H9 (cell line): ENCODE measurements at regions not wholly inside any gene's neighbourhood (a gene's known extent, or its start where the extent isn't known, plus 50 kb on each side); places are given as distances from the start of the nearest gene placed in this dataset.

Source experiments
- DNase-seq: peaks from one replicate; pipeline ENCODE4 v3.0.0-alpha.2; 2017
- H2AFZ ChIP-seq: one replicate; pipeline ENCODE4 v1.6.1; 2013; ENCODE audit warnings: mild to moderate bottlenecking, low read length, control low read depth, moderate library complexity
- H2AK5ac ChIP-seq: 2 replicates; pipeline ENCODE4 v1.6.1; 2013; ENCODE audit warnings: low read length, control low read depth, mixed read lengths; ENCODE audit not compliant: insufficient read length
- H2BK120ac ChIP-seq: one replicate; pipeline ENCODE4 v1.6.1; 2013; ENCODE audit warnings: low read depth, mild to moderate bottlenecking, low read length, control low read depth, inconsistent platforms; ENCODE audit not compliant: poor library complexity, severe bottlenecking
- H2BK12ac ChIP-seq: 2 replicates; pipeline ENCODE4 v1.6.1; 2013; ENCODE audit warnings: low read length, control low read depth, mixed read lengths, low read depth; ENCODE audit not compliant: insufficient read length
- H2BK15ac ChIP-seq: 2 replicates; pipeline ENCODE4 v1.6.1; 2013; ENCODE audit warnings: low read depth, low read length, control low read depth
- H2BK20ac ChIP-seq: one replicate; pipeline ENCODE4 v1.6.1; 2013; ENCODE audit warnings: low read depth, mild to moderate bottlenecking, low read length, control low read depth, inconsistent platforms; ENCODE audit not compliant: poor library complexity, severe bottlenecking
- H2BK5ac ChIP-seq: 2 replicates; pipeline ENCODE4 v1.6.1; 2013; ENCODE audit warnings: low read length, control low read depth, mixed read lengths; ENCODE audit not compliant: insufficient read length
- H3K14ac ChIP-seq: 2 replicates; pipeline ENCODE4 v1.6.1; 2013; ENCODE audit warnings: low read length, control low read depth; ENCODE audit not compliant: insufficient read depth
- H3K18ac ChIP-seq: 2 replicates; pipeline ENCODE4 v1.6.1; 2013; ENCODE audit warnings: low read depth, mild to moderate bottlenecking, mixed read lengths, low read length, control low read depth; ENCODE audit not compliant: insufficient read length
- H3K23ac ChIP-seq: 2 replicates; pipeline ENCODE4 v1.6.1; 2013; ENCODE audit warnings: low read length, control low read depth, mixed read lengths, low read depth; ENCODE audit not compliant: insufficient read length
- H3K23me2 ChIP-seq: 2 replicates; pipeline ENCODE4 v1.6.1; 2013; ENCODE audit warnings: low read depth, mild to moderate bottlenecking, mixed read lengths, low read length, control low read depth; ENCODE audit not compliant: insufficient read length, poor library complexity, severe bottlenecking
- H3K27ac ChIP-seq: 2 replicates; pipeline ENCODE4 v1.5.1; 2013; ENCODE audit warnings: low read length, control low read depth, mixed read lengths, low read depth; ENCODE audit not compliant: insufficient read length
- H3K27me3 ChIP-seq: 2 replicates; pipeline ENCODE4 v1.6.1; 2013; ENCODE audit warnings: low read length, control low read depth, inconsistent platforms; ENCODE audit not compliant: insufficient read depth
- H3K4ac ChIP-seq: 2 replicates; pipeline ENCODE4 v1.6.1; 2013; ENCODE audit warnings: low read depth, mild to moderate bottlenecking, control low read depth, inconsistent platforms, low read length, moderate library complexity
- H3K4me1 ChIP-seq: 2 replicates; pipeline ENCODE4 v1.6.1; 2013; ENCODE audit warnings: low read length, control low read depth, inconsistent platforms; ENCODE audit not compliant: insufficient read depth
- H3K4me2 ChIP-seq: 2 replicates; pipeline ENCODE4 v1.6.1; 2013; ENCODE audit warnings: low read length, control low read depth, mixed read lengths; ENCODE audit not compliant: insufficient read length, insufficient read depth
- H3K56ac ChIP-seq: 2 replicates; pipeline ENCODE4 v1.6.1; 2013; ENCODE audit warnings: low read depth, mild to moderate bottlenecking, mixed read lengths, low read length, control low read depth; ENCODE audit not compliant: insufficient read length
- H3K79me1 ChIP-seq: 2 replicates; pipeline ENCODE4 v1.6.1; 2013; ENCODE audit warnings: low read depth, mild to moderate bottlenecking, moderate library complexity, low read length, control low read depth, inconsistent platforms; ENCODE audit not compliant: insufficient read depth, poor library complexity, severe bottlenecking
- H3K79me2 ChIP-seq: 2 replicates; pipeline ENCODE4 v1.6.1; 2013; ENCODE audit warnings: low read length, control low read depth, inconsistent platforms; ENCODE audit not compliant: insufficient read depth
- H3K9ac ChIP-seq: 2 replicates; pipeline ENCODE4 v1.6.1; 2013; ENCODE audit warnings: low read length, control low read depth, mixed read lengths; ENCODE audit not compliant: insufficient read length; ENCODE audit errors: extremely low read depth
- H3K9me3 ChIP-seq: one replicate; pipeline ENCODE4 v1.6.1; 2013; ENCODE audit warnings: low read depth, low read length, inconsistent platforms; ENCODE audit not compliant: control insufficient read depth
- H3T11ph ChIP-seq: one replicate; pipeline ENCODE4 v1.6.1; 2013; ENCODE audit warnings: mild to moderate bottlenecking, low read length, control low read depth, inconsistent platforms
- H4K20me1 ChIP-seq: one replicate; pipeline ENCODE4 v1.6.1; 2013; ENCODE audit not compliant: control insufficient read depth, insufficient read length, insufficient read depth
- H4K5ac ChIP-seq: 2 replicates; pipeline ENCODE4 v1.6.1; 2013; ENCODE audit warnings: low read depth, mild to moderate bottlenecking, mixed read lengths, low read length, control low read depth; ENCODE audit not compliant: insufficient read length
- H4K8ac ChIP-seq: replicated peaks from 2 replicates; pipeline ENCODE4 v1.6.1; 2013; ENCODE audit warnings: low read length, control low read depth, mixed read lengths, low read depth; ENCODE audit not compliant: insufficient read length
- H4K91ac ChIP-seq: 2 replicates; pipeline ENCODE4 v1.6.1; 2013; ENCODE audit warnings: low read depth, mild to moderate bottlenecking, moderate library complexity, mixed read lengths, low read length, control low read depth; ENCODE audit not compliant: insufficient read length
- H3K27ac Mint-ChIP-seq, 3 experiments: 2 replicates in 2 of 3; 3 replicates in 1 of 3; pipeline ENCODE4 v1.8.0; 2020 to 2021; ENCODE audit warnings: mixed read lengths in 3 of 3, mild to moderate bottlenecking in 1 of 3, moderate library complexity in 1 of 3
- H3K27me3 Mint-ChIP-seq: 2 replicates; pipeline ENCODE4 v1.8.0; 2021; ENCODE audit warnings: low read depth, mild to moderate bottlenecking, moderate library complexity, mixed read lengths
- H3K36me3 Mint-ChIP-seq, 3 experiments: 2 replicates in 2 of 3; 3 replicates in 1 of 3; pipeline ENCODE4 v1.8.0; 2020 to 2021; ENCODE audit warnings: low read depth in 3 of 3, mixed read lengths in 3 of 3; ENCODE audit not compliant: insufficient read depth in 1 of 3
- H3K4me1 Mint-ChIP-seq, 2 experiments: 2 replicates each; pipeline ENCODE4 v1.8.0; 2020; ENCODE audit warnings: mixed read lengths in 2 of 2
- H3K4me3 Mint-ChIP-seq, 2 experiments: 2 replicates in 1 of 2; 3 replicates in 1 of 2; pipeline ENCODE4 v1.8.0; 2020 to 2021; ENCODE audit warnings: mild to moderate bottlenecking in 2 of 2, mixed read lengths in 2 of 2, moderate library complexity in 1 of 2
- H3K9me3 Mint-ChIP-seq, 2 experiments: 2 replicates in 1 of 2; 3 replicates in 1 of 2; pipeline ENCODE4 v1.8.0; 2020; ENCODE audit warnings: mild to moderate bottlenecking in 2 of 2, mixed read lengths in 2 of 2, moderate library complexity in 1 of 2
- CTCF ChIP-seq: fragments of 200-600 bp; sonication (generic); conservative IDR thresholded peaks from 3 replicates; pipeline ENCODE4 v1.8.0; 2021; ENCODE audit warnings: antibody characterized with exemption, mild to moderate bottlenecking
- WGBS: extraction: QIAGEN DNeasy Blood & Tissue Kit; methylation state at CpG from one replicate; pipeline ENCODE4 v1.1.7; 2013; ENCODE audit warnings: missing lambda C conversion rate, low lambda C conversion rate, mixed read lengths; ENCODE audit not compliant: insufficient read length; ENCODE audit errors: extremely low coverage; 5-methylcytosine and 5-hydroxymethylcytosine counted together

DNA sequence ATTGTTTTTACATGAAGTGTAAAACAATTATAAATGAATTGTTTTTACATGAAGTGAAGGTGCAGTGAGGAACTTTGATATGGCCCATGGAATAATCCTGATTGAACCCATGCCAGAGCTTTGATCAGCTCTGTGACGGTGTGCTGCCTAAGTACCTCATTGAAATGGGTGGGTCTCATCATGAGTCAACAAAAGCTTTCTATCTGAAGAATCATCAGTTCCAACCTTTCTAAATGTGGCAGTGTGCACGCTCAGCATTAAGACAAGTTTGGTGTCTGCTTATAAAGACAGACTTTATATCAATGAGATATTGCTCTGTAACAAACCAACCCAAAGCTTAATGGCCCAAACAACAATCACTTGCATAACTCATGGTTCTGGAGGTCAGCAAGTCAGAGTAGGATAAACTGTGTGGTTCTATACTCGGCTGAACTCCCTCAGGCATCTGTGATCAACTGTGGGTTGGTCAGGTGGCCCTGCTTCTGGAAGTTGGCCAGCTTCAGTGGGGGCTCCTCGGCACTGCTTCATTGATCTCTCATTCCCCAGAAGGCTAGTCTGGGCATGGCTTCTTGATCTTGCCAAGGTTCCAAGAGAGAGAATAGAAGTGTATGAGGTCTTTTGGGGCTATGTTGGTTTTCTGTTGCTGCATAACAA is 258.0 kb downstream of the LTN1 start:
- H2BK12ac ChIP-seq: no peak overlapping the region
- H3K4ac ChIP-seq: no peak overlapping the region
- H3K9ac ChIP-seq: no peak overlapping the region
- Mint-ChIP-seq H3K4me1 (peaks cover 18 to 22% of the 10 kb centered on the region in 2 experiments), H3K27me3 (no peaks in the 10 kb centered on the region; the same call in 1 of the 2 replicates), H3K9me3 (peaks cover 0 to 2% of the 10 kb centered on the region in 2 experiments; a peak in 2 of 5 replicates), H3K27ac (no peak overlapping the region), H3K4me3 (no peak overlapping the region), H3K36me3 (0 out of 7 replicates have a peak, but pooled peaks cover 0 to 7% (median 0%) of the 10 kb centered on the region in 3 experiments)
- H2BK5ac ChIP-seq: no peak overlapping the region
- H3K9me3 ChIP-seq: no peaks in the 10 kb centered on the region
- H3T11ph ChIP-seq: no peak overlapping the region
- no peaks in the 10 kb centered on the region for H3K79me1 ChIP-seq
- H3K23ac ChIP-seq: no peak overlapping the region
- H3K79me2 ChIP-seq: no peaks in the 10 kb centered on the region
- no peak overlapping the region for H4K5ac ChIP-seq
- H2AFZ ChIP-seq: no peak overlapping the region
- H2BK20ac ChIP-seq: no peak overlapping the region
- no peak for DNase-seq
- no CpG with 5 or more reads among the region's 4 CpGs for WGBS
- no peaks in the 10 kb centered on the region for H4K20me1 ChIP-seq
- H4K8ac ChIP-seq: no peak overlapping the region
- no peaks in the 10 kb centered on the region for H3K23me2 ChIP-seq
- H2AK5ac ChIP-seq: no peak overlapping the region
- H3K14ac ChIP-seq: no peak overlapping the region
- H3K4me1 ChIP-seq: no peaks in the 10 kb centered on the region; the same call in 1 of the 2 replicates
- H3K18ac ChIP-seq: no peak overlapping the region
- TF ChIP-seq CTCF: no peak
- H3K27me3 ChIP-seq: no peaks in the 10 kb centered on the region
- H3K27ac ChIP-seq: no peak overlapping the region
- H3K4me2 ChIP-seq: no peak overlapping the region
- no peak overlapping the region for H2BK15ac ChIP-seq
- no peak overlapping the region for H2BK120ac ChIP-seq
- no peak overlapping the region for H3K56ac ChIP-seq
- no peak overlapping the region for H4K91ac ChIP-seq
